CD8-positive, alpha-beta memory T cell (primary cell): ENCODE measurements at regions not wholly inside any gene's neighbourhood (a gene's known extent, or its start where the extent isn't known, plus 50 kb on each side); places are given as distances from the start of the nearest gene placed in this dataset.

ENCODE experiments used
- CTCF ChIA-PET: fragments of 350-600 bp; sonication (Branson Sonifier 250); formaldehyde crosslinking; loops from one replicate; lab custom pipeline; 2021; ENCODE audit warnings: antibody characterized with exemption; lab: Charles Lee
- POLR2A ChIA-PET: fragments of 350-600 bp; sonication (Branson Sonifier 250); formaldehyde crosslinking; loops from one replicate; lab custom pipeline; 2021; ENCODE audit warnings: antibody characterized with exemption; lab: Charles Lee
- DNase-seq, 5 donors: peaks; one replicate each; pipeline versions ENCODE4 v3.0.0 to v3.0.0-alpha.2; 2020 to 2022; ENCODE audit warnings: mixed read lengths in 1 of 5
- H3K27ac ChIP-seq: one replicate; pipeline ENCODE4 v1.7.0; 2013; ENCODE audit warnings: low read depth, mild to moderate bottlenecking, low read length, moderate library complexity
- H3K27me3 ChIP-seq: 2 replicates; pipeline ENCODE4 v1.7.0; 2013; ENCODE audit warnings: low read length, mild to moderate bottlenecking; ENCODE audit not compliant: insufficient read depth, poor library complexity, severe bottlenecking
- H3K36me3 ChIP-seq: 2 replicates; pipeline ENCODE4 v1.7.0; 2013; ENCODE audit warnings: mild to moderate bottlenecking, low read length, moderate library complexity; ENCODE audit not compliant: insufficient read depth
- H3K4me1 ChIP-seq: 2 replicates; pipeline ENCODE4 v1.7.0; 2013; ENCODE audit warnings: mild to moderate bottlenecking, low read length, moderate library complexity; ENCODE audit not compliant: insufficient read depth
- H3K4me3 ChIP-seq: 2 replicates; pipeline ENCODE4 v1.7.0; 2013; ENCODE audit warnings: mild to moderate bottlenecking, low read length
- H3K9me3 ChIP-seq: 2 replicates; pipeline ENCODE4 v1.7.0; 2013; ENCODE audit warnings: mild to moderate bottlenecking, low read length
- H3K27ac Mint-ChIP-seq, 8 donors: one replicate each; pipeline ENCODE4 v1.8.0; 2020 to 2021; ENCODE audit warnings: mixed read lengths in 8 of 8, mild to moderate bottlenecking in 6 of 8, inconsistent platforms in 3 of 8, moderate library complexity in 3 of 8
- H3K27me3 Mint-ChIP-seq, 2 donors: one replicate each; pipeline ENCODE4 v1.8.0; 2020 to 2021; ENCODE audit warnings: mixed read lengths in 2 of 2, mild to moderate bottlenecking in 1 of 2, moderate library complexity in 1 of 2
- H3K36me3 Mint-ChIP-seq, 3 donors: one replicate each; pipeline ENCODE4 v1.8.0; 2020 to 2021; ENCODE audit warnings: mixed read lengths in 3 of 3, inconsistent platforms in 1 of 3, mild to moderate bottlenecking in 1 of 3
- H3K4me1 Mint-ChIP-seq, 3 donors: one replicate each; pipeline ENCODE4 v1.8.0; 2020 to 2021; ENCODE audit warnings: mixed read lengths in 3 of 3, inconsistent platforms in 1 of 3, mild to moderate bottlenecking in 1 of 3
- H3K4me3 Mint-ChIP-seq, 7 donors: one replicate each; pipeline ENCODE4 v1.8.0; 2020 to 2021; ENCODE audit warnings: mixed read lengths in 7 of 7, mild to moderate bottlenecking in 6 of 7, moderate library complexity in 4 of 7, inconsistent platforms in 2 of 7
- H3K9me3 Mint-ChIP-seq, 5 donors: one replicate each; pipeline ENCODE4 v1.8.0; 2020 to 2022; ENCODE audit warnings: mixed read lengths in 5 of 5, mild to moderate bottlenecking in 3 of 5, moderate library complexity in 2 of 5, inconsistent platforms in 1 of 5

DNA sequence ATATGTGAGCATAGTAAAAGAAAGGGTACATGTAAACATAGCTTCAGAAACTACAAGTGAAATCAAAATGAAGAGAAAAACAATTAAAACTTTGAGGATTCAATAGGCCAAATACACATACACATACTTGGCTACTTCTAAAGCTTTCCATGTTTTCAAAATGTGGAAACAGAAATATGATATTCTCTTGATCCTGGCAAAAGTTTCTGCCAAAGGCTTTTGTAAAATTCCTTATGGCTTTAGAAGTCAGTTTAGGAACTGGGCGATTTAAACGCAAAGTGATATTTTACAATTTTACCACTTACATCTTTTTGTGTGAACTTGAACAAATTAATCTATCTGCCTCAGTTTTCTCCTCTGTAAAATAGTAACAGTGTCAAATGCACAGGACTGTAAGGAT, 756.4 kb downstream of the C12orf50 start:
- Histone ChIP-seq H3K4me1 (no peaks in the 10 kb centered on the region), H3K27me3 (no peaks in the 10 kb centered on the region), H3K9me3 (no peaks in the 10 kb centered on the region), H3K36me3 (no peaks in the 10 kb centered on the region), H3K4me3 (no peak overlapping the region), H3K27ac (no peak overlapping the region)
- H3K4me1 Mint-ChIP-seq: no peaks in the 10 kb centered on the region
- peaks cover 0 to 15% (median 4%) of the 10 kb centered on the region in 5 donors for H3K9me3 Mint-ChIP-seq
- ChIA-PET CTCF (no interaction called here), POLR2A (no interaction called here)
- no peak overlapping the region for H3K4me3 Mint-ChIP-seq
- H3K27me3 Mint-ChIP-seq: no peaks in the 10 kb centered on the region
- no peak for DNase-seq
- H3K36me3 Mint-ChIP-seq: no peaks in the 10 kb centered on the region
- no peak overlapping the region for H3K27ac Mint-ChIP-seq

DNA sequence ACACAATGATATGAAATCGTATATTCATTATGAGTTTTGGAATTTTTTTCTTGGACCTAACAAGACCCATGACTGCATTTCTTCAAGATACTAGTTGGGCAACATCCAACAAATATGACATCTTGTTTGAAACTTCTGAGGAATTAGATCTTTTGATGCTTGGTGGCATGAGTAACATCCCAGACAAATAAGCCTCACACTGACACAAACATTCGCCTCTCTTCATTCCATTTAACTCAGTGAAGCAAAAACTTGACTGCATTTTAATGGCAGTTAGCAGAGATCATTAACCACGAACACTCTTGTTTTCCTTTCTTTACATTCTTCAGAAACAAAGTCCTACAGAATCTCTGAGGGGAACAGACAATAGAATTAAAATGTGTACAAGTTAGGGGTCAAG, 758.3 kb downstream of the C12orf50 start:
- H3K4me3 Mint-ChIP-seq: no peak overlapping the region
- Histone ChIP-seq H3K4me1 (no peaks in the 10 kb centered on the region), H3K4me3 (no peak overlapping the region), H3K9me3 (no peaks in the 10 kb centered on the region), H3K27ac (no peak overlapping the region), H3K27me3 (no peaks in the 10 kb centered on the region), H3K36me3 (no peaks in the 10 kb centered on the region)
- H3K9me3 Mint-ChIP-seq: peaks cover 0 to 18% (median 4%) of the 10 kb centered on the region in 5 donors
- H3K36me3 Mint-ChIP-seq: no peaks in the 10 kb centered on the region
- no peak overlapping the region for H3K27ac Mint-ChIP-seq
- POLR2A ChIA-PET: no interaction called here
- H3K4me1 Mint-ChIP-seq: no peaks in the 10 kb centered on the region
- H3K27me3 Mint-ChIP-seq: no peaks in the 10 kb centered on the region
- no peak for DNase-seq
- CTCF ChIA-PET: no interaction called here

DNA sequence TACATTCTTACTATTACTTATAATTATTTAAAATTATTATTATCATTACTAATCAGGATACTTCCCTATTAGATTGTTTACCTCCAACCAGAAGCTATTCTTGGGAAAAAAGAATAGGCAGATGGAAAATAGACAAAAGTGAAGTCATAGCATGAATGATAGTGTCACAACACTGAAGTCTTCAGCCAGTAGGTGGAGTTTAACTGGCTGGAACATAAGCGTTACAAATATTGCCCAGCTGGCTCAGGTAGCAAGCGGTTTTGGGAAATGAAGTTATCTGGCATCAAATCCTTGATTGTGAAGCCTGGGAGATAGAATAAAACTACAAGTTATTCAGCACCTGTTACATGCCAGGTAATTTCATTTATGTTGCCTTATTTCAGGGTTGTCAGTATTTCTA, 762.9 kb downstream of the C12orf50 start:
- no peaks in the 10 kb centered on the region for H3K36me3 Mint-ChIP-seq
- DNase-seq: no peak
- no peaks in the 10 kb centered on the region for H3K27me3 ChIP-seq
- no peaks in the 10 kb centered on the region for H3K9me3 ChIP-seq
- ChIA-PET POLR2A (no interaction called here), CTCF (no interaction called here)
- no peak overlapping the region for H3K27ac Mint-ChIP-seq
- no peaks in the 10 kb centered on the region for H3K27me3 Mint-ChIP-seq
- H3K36me3 ChIP-seq: no peaks in the 10 kb centered on the region
- no peak overlapping the region for H3K4me3 Mint-ChIP-seq
- H3K4me1 Mint-ChIP-seq: no peaks in the 10 kb centered on the region
- H3K4me1 ChIP-seq: no peaks in the 10 kb centered on the region
- H3K27ac ChIP-seq: no peak overlapping the region
- peaks cover 0 to 18% (median 6%) of the 10 kb centered on the region in 5 donors for H3K9me3 Mint-ChIP-seq
- no peak overlapping the region for H3K4me3 ChIP-seq

DNA sequence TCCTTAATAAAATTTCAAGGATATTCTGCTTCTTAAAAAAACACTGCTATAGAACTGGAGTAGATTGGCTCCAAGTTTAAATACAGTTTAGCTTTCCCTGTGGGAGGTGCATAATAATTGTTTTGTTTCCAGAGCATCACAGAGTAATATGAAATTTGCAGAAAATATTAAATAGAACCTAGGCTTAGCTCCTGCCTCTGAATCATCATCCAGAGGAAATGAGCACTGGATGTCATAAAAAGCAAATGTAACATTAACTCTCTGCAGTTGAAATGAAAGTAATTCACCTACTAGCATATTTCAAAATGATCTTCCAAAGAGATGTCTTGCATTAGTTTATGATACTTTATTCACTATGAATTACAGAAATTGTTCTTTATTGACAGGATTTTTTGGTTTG, 769.8 kb downstream of the C12orf50 start:
- Mint-ChIP-seq H3K27ac (no peak overlapping the region), H3K36me3 (no peaks in the 10 kb centered on the region), H3K9me3 (peaks cover 0 to 9% (median under 1%) of the 10 kb centered on the region in 5 donors), H3K27me3 (no peaks in the 10 kb centered on the region), H3K4me1 (no peaks in the 10 kb centered on the region), H3K4me3 (no peak overlapping the region)
- Histone ChIP-seq H3K4me3 (no peak overlapping the region), H3K4me1 (no peaks in the 10 kb centered on the region), H3K27ac (no peak overlapping the region), H3K27me3 (no peaks in the 10 kb centered on the region), H3K36me3 (no peaks in the 10 kb centered on the region), H3K9me3 (no peaks in the 10 kb centered on the region)
- ChIA-PET POLR2A (no interaction called here), CTCF (no interaction called here)
- no peak for DNase-seq

DNA sequence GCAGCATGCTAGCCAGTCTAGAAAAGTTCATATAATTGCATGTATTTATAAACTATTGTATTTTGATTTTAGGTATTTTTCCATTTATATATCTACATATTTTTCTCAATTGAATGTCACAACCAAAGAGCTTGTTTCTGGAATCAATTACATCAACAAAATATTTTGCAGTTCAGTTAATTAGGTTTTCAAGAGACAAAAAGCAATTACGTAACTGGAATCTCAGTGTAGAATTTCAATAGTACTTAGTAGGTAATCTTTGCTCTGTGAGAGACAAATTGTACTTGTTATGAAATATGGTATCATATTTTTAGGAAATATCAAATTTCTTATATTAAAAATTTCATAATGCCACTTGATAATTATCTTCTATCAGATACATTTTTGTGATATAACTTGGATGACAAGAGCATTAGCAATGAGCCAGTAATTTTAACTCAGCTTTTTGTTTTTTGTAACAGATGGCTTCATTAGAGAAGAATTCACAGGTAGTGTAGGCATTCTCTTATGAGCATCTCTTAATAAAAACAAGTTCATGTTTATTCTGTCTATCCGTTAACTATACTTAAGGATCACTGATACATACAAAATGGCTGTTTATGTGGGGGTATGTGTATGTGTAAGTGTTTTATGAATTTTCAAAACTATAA, 774.7 kb downstream of the C12orf50 start:
- POLR2A ChIA-PET: no interaction called here
- H3K27ac Mint-ChIP-seq: no peak overlapping the region
- H3K9me3 Mint-ChIP-seq: peaks cover 5 to 21% (median 7%) of the 10 kb centered on the region in 5 donors
- H3K4me3 Mint-ChIP-seq: no peak overlapping the region
- DNase-seq: no peak
- CTCF ChIA-PET: no interaction called here
- Histone ChIP-seq H3K9me3 (no peaks in the 10 kb centered on the region), H3K27ac (no peak overlapping the region), H3K4me3 (no peak overlapping the region), H3K36me3 (no peaks in the 10 kb centered on the region), H3K4me1 (no peaks in the 10 kb centered on the region), H3K27me3 (no peaks in the 10 kb centered on the region)
- H3K27me3 Mint-ChIP-seq: no peaks in the 10 kb centered on the region
- no peaks in the 10 kb centered on the region for H3K36me3 Mint-ChIP-seq
- no peaks in the 10 kb centered on the region for H3K4me1 Mint-ChIP-seq

DNA sequence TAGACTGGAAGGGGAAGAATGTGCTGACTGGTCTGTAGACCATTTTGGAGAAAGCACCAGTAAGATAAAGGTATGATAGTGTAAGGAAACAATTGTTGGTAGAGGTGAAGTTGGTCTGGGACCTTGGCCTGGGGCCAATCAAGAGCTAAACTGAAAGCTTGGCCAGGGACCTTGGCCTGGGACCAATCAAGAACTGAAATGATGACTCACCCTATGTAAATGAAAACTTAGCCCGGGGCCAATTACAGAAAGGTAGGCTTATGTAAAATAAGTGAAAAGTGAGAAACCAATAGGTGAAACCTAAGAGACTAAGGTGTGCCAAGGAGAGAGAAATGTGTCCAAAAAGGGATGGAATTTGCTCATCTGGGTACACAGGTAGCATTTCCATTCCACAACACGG, 776.0 kb downstream of the C12orf50 start:
- Histone ChIP-seq H3K27ac (no peak overlapping the region), H3K27me3 (no peaks in the 10 kb centered on the region), H3K9me3 (no peaks in the 10 kb centered on the region), H3K36me3 (no peaks in the 10 kb centered on the region), H3K4me3 (no peak overlapping the region), H3K4me1 (no peaks in the 10 kb centered on the region)
- Mint-ChIP-seq H3K36me3 (no peaks in the 10 kb centered on the region), H3K9me3 (peaks cover 5 to 21% (median 7%) of the 10 kb centered on the region in 5 donors), H3K27me3 (no peaks in the 10 kb centered on the region), H3K4me3 (no peak overlapping the region), H3K4me1 (no peaks in the 10 kb centered on the region), H3K27ac (no peak overlapping the region)
- CTCF ChIA-PET: no interaction called here
- POLR2A ChIA-PET: no interaction called here
- DNase-seq: no peak

DNA sequence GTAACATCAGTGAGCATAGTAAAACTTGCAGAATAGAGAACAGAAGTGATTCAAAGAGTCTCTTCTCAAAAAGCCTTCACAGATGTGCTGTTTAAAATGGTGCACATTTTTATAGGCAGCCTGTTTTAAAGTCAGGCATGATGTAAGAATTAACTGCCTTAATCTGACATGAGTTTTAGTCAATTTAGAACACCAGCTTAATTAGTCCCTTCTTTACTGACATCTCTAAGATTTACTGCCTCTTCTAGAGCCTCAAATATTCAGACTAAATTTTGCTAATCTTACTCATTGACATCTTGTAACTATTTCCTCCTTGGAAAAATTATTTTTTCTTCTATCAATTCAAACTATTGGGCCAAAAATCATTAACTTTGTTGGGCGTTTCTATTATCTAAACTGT, 782.5 kb downstream of the C12orf50 start:
- no peaks in the 10 kb centered on the region for H3K36me3 Mint-ChIP-seq
- POLR2A ChIA-PET: no interaction called here
- H3K4me3 ChIP-seq: no peak overlapping the region
- no peaks in the 10 kb centered on the region for H3K27me3 Mint-ChIP-seq
- H3K9me3 Mint-ChIP-seq: peaks cover 2 to 21% (median 6%) of the 10 kb centered on the region in 5 donors
- H3K27ac Mint-ChIP-seq: no peak overlapping the region
- no peak overlapping the region for H3K4me3 Mint-ChIP-seq
- no peaks in the 10 kb centered on the region for H3K4me1 ChIP-seq
- no peaks in the 10 kb centered on the region for H3K4me1 Mint-ChIP-seq
- H3K27me3 ChIP-seq: no peaks in the 10 kb centered on the region
- H3K27ac ChIP-seq: no peak overlapping the region
- no peak for DNase-seq
- H3K36me3 ChIP-seq: no peaks in the 10 kb centered on the region
- CTCF ChIA-PET: no interaction called here
- H3K9me3 ChIP-seq: no peaks in the 10 kb centered on the region

DNA sequence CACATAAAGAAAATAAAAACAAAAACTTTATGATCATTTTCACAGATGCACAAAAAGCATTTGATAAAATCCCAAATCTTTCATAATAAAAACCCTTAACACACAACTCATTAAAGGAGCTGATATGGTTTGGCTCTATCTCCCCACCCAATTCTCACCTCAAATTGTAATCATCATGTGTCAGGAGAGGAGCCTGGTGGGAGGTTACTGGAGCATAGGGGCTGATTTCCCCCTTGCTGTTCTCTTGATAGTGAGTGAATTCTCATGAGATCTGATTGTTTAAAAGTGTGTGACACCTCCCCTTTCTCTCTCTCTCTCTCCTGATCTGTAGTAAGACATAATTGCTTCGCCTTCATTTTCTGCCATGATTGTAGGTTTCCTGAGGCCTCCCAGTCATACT, 790.7 kb downstream of the C12orf50 start:
- no peak for DNase-seq
- Mint-ChIP-seq H3K9me3 (peaks cover 0 to 33% (median 4%) of the 10 kb centered on the region in 5 donors), H3K27me3 (no peaks in the 10 kb centered on the region), H3K27ac (no peak overlapping the region), H3K4me1 (no peaks in the 10 kb centered on the region), H3K36me3 (no peaks in the 10 kb centered on the region), H3K4me3 (no peak overlapping the region)
- Histone ChIP-seq H3K4me3 (no peak overlapping the region), H3K9me3 (no peaks in the 10 kb centered on the region), H3K27me3 (no peaks in the 10 kb centered on the region), H3K36me3 (no peaks in the 10 kb centered on the region), H3K4me1 (no peaks in the 10 kb centered on the region), H3K27ac (no peak overlapping the region)
- CTCF ChIA-PET: no interaction called here
- POLR2A ChIA-PET: no interaction called here
